Endothelial cell of umbilical vein (primary cell): ENCODE measurements at regions not wholly inside any gene's neighbourhood (a gene's known extent, or its start where the extent isn't known, plus 50 kb on each side); places are given as distances from the start of the nearest gene placed in this dataset.

Source experiments
- BruUV-seq: library from RNA; stranded (reverse); fragments of 400-500 nt; replicated peaks from 2 replicates; lab custom pipeline; 2021; lab: Mats Ljungman, UMichigan
- CTCF ChIA-PET: fragments of 300-600, 350-600 bp; sonication (Branson Sonifier 250); formaldehyde crosslinking; loops from one replicate; lab custom pipeline; 2021; ENCODE audit warnings: antibody characterized with exemption, inconsistent platforms; lab: Charles Lee
- POLR2A ChIA-PET: fragments of 300-600, 350-600 bp; sonication (Branson Sonifier 250); formaldehyde crosslinking; loops from one replicate; lab custom pipeline; 2021; ENCODE audit warnings: antibody characterized with exemption, inconsistent platforms; lab: Charles Lee
- DNase-seq: peaks from one replicate; pipeline ENCODE4 v3.0.0-alpha.2; 2011; ENCODE audit warnings: low read depth, low spot score
- FAIRE-seq: peaks from 2 replicates; lab custom pipeline; 2011; peaks lifted over from hg19 to GRCh38; lab: Jason Lieb, UNC
- H2AFZ ChIP-seq: 2 replicates; pipeline ENCODE4 v1.6.0; 2012; ENCODE audit warnings: low read depth, low read length, control low read depth, inconsistent platforms
- H3K27ac ChIP-seq: 2 replicates; pipeline ENCODE4 v1.5.1; 2011; ENCODE audit warnings: low read depth, mild to moderate bottlenecking, control low read depth, low read length, moderate library complexity; ENCODE audit not compliant: insufficient read depth
- H3K27me3 ChIP-seq, 2 experiments: 2 replicates each; pipeline versions ENCODE4 v1.6.0 to v1.6.1; 2011; ENCODE audit warnings: low read length in 2 of 2, mixed read lengths in 1 of 2; ENCODE audit not compliant: control insufficient read depth in 2 of 2, insufficient read depth in 2 of 2
- H3K36me3 ChIP-seq, 2 experiments: 2 replicates in 1 of 2; 3 replicates in 1 of 2; pipeline ENCODE4 v1.5.1; 2011; ENCODE audit warnings: low read length in 2 of 2, mild to moderate bottlenecking in 1 of 2, moderate library complexity in 1 of 2; ENCODE audit not compliant: control insufficient read depth in 2 of 2, insufficient read depth in 2 of 2; ENCODE audit errors: extremely low read depth in 1 of 2
- H3K4me1 ChIP-seq: 3 replicates; pipeline ENCODE4 v1.5.1; 2011; ENCODE audit warnings: mild to moderate bottlenecking, low read length; ENCODE audit not compliant: control insufficient read depth, insufficient read depth; ENCODE audit errors: extremely low read depth
- H3K4me2 ChIP-seq: 2 replicates; pipeline ENCODE4 v1.6.1; 2011; ENCODE audit warnings: low read length, control low read depth, mixed read lengths; ENCODE audit not compliant: insufficient read depth
- H3K4me3 ChIP-seq, 3 experiments: fragments of 200-600 bp in 1 of 3; sonication (generic), shearing (Covaris generic) in 1 of 3; replicated peaks in 1 of 3; 2 replicates each; pipeline ENCODE4 v1.5.1; 2011 to 2016; ENCODE audit warnings: control low read depth in 3 of 3, low read length in 3 of 3, mild to moderate bottlenecking in 2 of 3, inconsistent platforms in 1 of 3, low read depth in 1 of 3, moderate library complexity in 1 of 3; ENCODE audit not compliant: insufficient read depth in 1 of 3
- H3K79me2 ChIP-seq: 2 replicates; pipeline ENCODE4 v1.6.0; 2012; ENCODE audit warnings: low read length, inconsistent platforms; ENCODE audit not compliant: control insufficient read depth, insufficient read depth
- H3K9ac ChIP-seq: replicated peaks from 2 replicates; pipeline ENCODE3; 2011; ENCODE audit warnings: low read length, control low read depth; ENCODE audit not compliant: insufficient read depth; ENCODE audit errors: extremely low read depth
- H3K9me1 ChIP-seq: replicated peaks from 3 replicates; pipeline ENCODE4 v1.6.0; 2011; ENCODE audit warnings: mild to moderate bottlenecking, low read length; ENCODE audit not compliant: control insufficient read depth, insufficient read depth; ENCODE audit errors: extremely low read depth
- H3K9me3 ChIP-seq: replicated peaks from 2 replicates; pipeline ENCODE4 v1.5.1; 2012; ENCODE audit warnings: low read length, inconsistent platforms; ENCODE audit not compliant: control insufficient read depth, insufficient read depth
- H4K20me1 ChIP-seq: replicated peaks from 2 replicates; pipeline ENCODE3; 2011; ENCODE audit warnings: mild to moderate bottlenecking, low read length; ENCODE audit not compliant: control insufficient read depth, insufficient read depth; ENCODE audit errors: extremely low read depth
- EZH2 ChIP-seq: IDR thresholded peaks from 2 replicates; pipeline ENCODE4 v1.6.1; 2012; ENCODE audit warnings: borderline replicate concordance, low read depth, mild to moderate bottlenecking, moderate library complexity, low read length, inconsistent platforms; ENCODE audit not compliant: severe bottlenecking
- FOS ChIP-seq: IDR thresholded peaks from 2 replicates; pipeline ENCODE4 v1.6.1; 2011; ENCODE audit warnings: mild to moderate bottlenecking, low read length, moderate library complexity, borderline replicate concordance; ENCODE audit not compliant: insufficient read depth
- GATA2 ChIP-seq: IDR thresholded peaks from 2 replicates; pipeline ENCODE4 v1.7.0; 2011; ENCODE audit warnings: low read depth, mild to moderate bottlenecking, moderate library complexity, mixed read lengths, low read length; ENCODE audit not compliant: insufficient read length, insufficient read depth
- JUN ChIP-seq: IDR thresholded peaks from 2 replicates; pipeline ENCODE4 v1.6.1; 2011; ENCODE audit warnings: borderline replicate concordance, low read depth; ENCODE audit not compliant: insufficient read length, insufficient read depth
- MYC ChIP-seq: IDR thresholded peaks from one replicate; pipeline ENCODE4 v1.6.1; 2011; ENCODE audit warnings: mild to moderate bottlenecking, low read depth, low read length
- POLR2A ChIP-seq: IDR thresholded peaks from 2 replicates; pipeline ENCODE4 v1.6.1; 2012; ENCODE audit warnings: low read depth, mild to moderate bottlenecking, control low read depth, low read length
- POLR2AphosphoS5 ChIP-seq: IDR thresholded peaks from 2 replicates; pipeline ENCODE4 v1.6.1; 2012; ENCODE audit warnings: low read depth, mild to moderate bottlenecking, control low read depth, low read length, moderate library complexity; ENCODE audit not compliant: insufficient read depth
- dilution Hi-C: fragments of 300-500 bp; cut with MboI; formaldehyde crosslinking; loops from one replicate; pipeline ENCODE4 v1.15.0; 2019; ENCODE audit warnings: low sequenced_read_pairs; ENCODE audit not compliant: extremely low pct_ligation_motif_present
- intact Hi-C: fragments of 100-400 bp; cut with micrococcal nuclease; formaldehyde crosslinking; loops from one replicate; pipeline ENCODE4 v1.10.0; 2022
- TF ChIP-seq, protein P1 (sequence below): IDR thresholded peaks from 2 replicates; pipeline ENCODE4 v1.6.1; 2011; ENCODE audit not compliant: insufficient read depth, insufficient read length
- TF ChIP-seq, protein P2 (sequence below), 2 donors: IDR thresholded peaks; 1 replicate in 1 of 2; 2 replicates in 1 of 2; pipeline ENCODE4 v1.5.1; 2011; ENCODE audit warnings: low read length in 2 of 2, mild to moderate bottlenecking in 2 of 2, moderate library complexity in 2 of 2, control low read depth in 1 of 2, inconsistent platforms in 1 of 2, low read depth in 1 of 2; ENCODE audit not compliant: insufficient read depth in 1 of 2; ENCODE audit errors: extremely low read depth in 1 of 2

DNA sequence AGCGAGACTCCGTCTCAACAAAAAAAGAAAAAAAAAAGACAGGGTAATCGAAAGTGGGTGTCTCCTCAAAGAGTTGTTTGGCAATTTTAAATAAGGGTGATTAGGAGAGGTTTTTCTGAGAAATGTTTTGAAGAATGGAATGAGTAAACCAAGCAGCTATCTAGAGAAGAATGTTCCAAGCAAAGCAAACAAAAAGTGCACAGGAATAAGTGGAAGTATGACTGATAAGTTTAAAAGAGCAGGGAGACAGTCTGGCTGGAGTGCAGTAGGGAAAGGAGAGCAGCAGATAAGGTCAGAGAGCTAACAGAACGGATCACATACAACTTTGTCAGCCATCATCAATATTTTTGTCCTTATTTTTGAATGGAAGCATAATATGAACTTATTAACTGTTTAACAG lies 853.5 kb downstream of the TUSC7 start:
- DNase-seq: no peak
- no peak for FAIRE-seq
- TF ChIP-seq POLR2AphosphoS5 (no peak), FOS (no peak), POLR2A (no peak), EZH2 (no peak), JUN (no peak), GATA2 (no peak), MYC (no peak)
- TF ChIP-seq, protein P1, sequence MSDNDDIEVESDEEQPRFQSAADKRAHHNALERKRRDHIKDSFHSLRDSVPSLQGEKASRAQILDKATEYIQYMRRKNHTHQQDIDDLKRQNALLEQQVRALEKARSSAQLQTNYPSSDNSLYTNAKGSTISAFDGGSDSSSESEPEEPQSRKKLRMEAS: no peak
- TF ChIP-seq, protein P2, sequence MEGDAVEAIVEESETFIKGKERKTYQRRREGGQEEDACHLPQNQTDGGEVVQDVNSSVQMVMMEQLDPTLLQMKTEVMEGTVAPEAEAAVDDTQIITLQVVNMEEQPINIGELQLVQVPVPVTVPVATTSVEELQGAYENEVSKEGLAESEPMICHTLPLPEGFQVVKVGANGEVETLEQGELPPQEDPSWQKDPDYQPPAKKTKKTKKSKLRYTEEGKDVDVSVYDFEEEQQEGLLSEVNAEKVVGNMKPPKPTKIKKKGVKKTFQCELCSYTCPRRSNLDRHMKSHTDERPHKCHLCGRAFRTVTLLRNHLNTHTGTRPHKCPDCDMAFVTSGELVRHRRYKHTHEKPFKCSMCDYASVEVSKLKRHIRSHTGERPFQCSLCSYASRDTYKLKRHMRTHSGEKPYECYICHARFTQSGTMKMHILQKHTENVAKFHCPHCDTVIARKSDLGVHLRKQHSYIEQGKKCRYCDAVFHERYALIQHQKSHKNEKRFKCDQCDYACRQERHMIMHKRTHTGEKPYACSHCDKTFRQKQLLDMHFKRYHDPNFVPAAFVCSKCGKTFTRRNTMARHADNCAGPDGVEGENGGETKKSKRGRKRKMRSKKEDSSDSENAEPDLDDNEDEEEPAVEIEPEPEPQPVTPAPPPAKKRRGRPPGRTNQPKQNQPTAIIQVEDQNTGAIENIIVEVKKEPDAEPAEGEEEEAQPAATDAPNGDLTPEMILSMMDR (IDR thresholded peaks at IDR 0.05; ENCODE audit: extremely low read depth in 1 of 2, insufficient read depth in 1 of 2, low read depth in 1 of 2, low read length in 2 of 2): no peak

More for the DNA sequence above, 853.5 kb downstream of the TUSC7 start:
- Histone ChIP-seq H2AFZ (no peak overlapping the region), H3K4me2 (no peak overlapping the region), H3K4me1 (no peaks in the 10 kb centered on the region), H3K9ac (no peak overlapping the region), H3K36me3 (no peaks in the 10 kb centered on the region), H4K20me1 (no peaks in the 10 kb centered on the region), H3K9me3 (no peaks in the 10 kb centered on the region), H3K79me2 (no peaks in the 10 kb centered on the region), H3K27ac (no peak overlapping the region), H3K9me1 (no peaks in the 10 kb centered on the region), H3K4me3 (no peak overlapping the region), H3K27me3 (no peaks in the 10 kb centered on the region)
- ChIA-PET POLR2A (no interaction called here), CTCF (interaction anchor here (1.6 kb wide), 1 partner anchor 9 kb away, joined by 4 read pairs; no protein-coding TSS in a partner anchor)
- no TSS peak for BruUV-seq
- dilution Hi-C loops: no loop called here
- intact Hi-C loops: no loop called here
